NT2/D1 (cell line): ENCODE measurements at regions not wholly inside any gene's neighbourhood (a gene's known extent, or its start where the extent isn't known, plus 50 kb on each side); places are given as distances from the start of the nearest gene placed in this dataset.
"Not testable (repeated sequence)": the region's sequence is repeated elsewhere in the genome, so short reads cannot be mapped to it uniquely, and the experiment has no call there.

Experiments used
- DNase-seq: peaks from one replicate; pipeline ENCODE4 v3.0.0-alpha.2; 2011; ENCODE audit warnings: low read depth, low spot score
- H3K27me3 ChIP-seq: 2 replicates; pipeline ENCODE4 v1.6.0; 2011; ENCODE audit warnings: mild to moderate bottlenecking; ENCODE audit not compliant: insufficient read length, insufficient read depth
- H3K36me3 ChIP-seq: 2 replicates; pipeline ENCODE4 v1.6.1; 2011; ENCODE audit warnings: mild to moderate bottlenecking, low read length, mixed read lengths; ENCODE audit not compliant: insufficient read depth, insufficient read length
- H3K4me1 ChIP-seq: 2 replicates; pipeline ENCODE4 v1.5.1; 2011; ENCODE audit not compliant: insufficient read depth, insufficient read length
- H3K4me3 ChIP-seq: 2 replicates; pipeline ENCODE4 v1.5.1; 2011; ENCODE audit warnings: low read depth; ENCODE audit not compliant: insufficient read length
- H3K9ac ChIP-seq: 2 replicates; pipeline ENCODE4 v1.6.0; 2011; ENCODE audit warnings: low read depth; ENCODE audit not compliant: insufficient read length
- H3K9me3 ChIP-seq: 2 replicates; pipeline ENCODE4 v1.5.1; 2011; ENCODE audit warnings: mild to moderate bottlenecking, low read length; ENCODE audit not compliant: insufficient read depth
- SUZ12 ChIP-seq: IDR thresholded peaks from 2 replicates; pipeline ENCODE4 v1.6.1; 2011; ENCODE audit not compliant: insufficient read length, insufficient read depth; ENCODE audit errors: extremely low read depth
- YY1 ChIP-seq: IDR thresholded peaks from 2 replicates; pipeline ENCODE4 v1.6.1; 2011; ENCODE audit not compliant: insufficient read length, insufficient read depth
- ZNF274 ChIP-seq: IDR thresholded peaks from 2 replicates; pipeline ENCODE4 v1.6.1; 2011; ENCODE audit warnings: mild to moderate bottlenecking, low read depth, low read length

DNA sequence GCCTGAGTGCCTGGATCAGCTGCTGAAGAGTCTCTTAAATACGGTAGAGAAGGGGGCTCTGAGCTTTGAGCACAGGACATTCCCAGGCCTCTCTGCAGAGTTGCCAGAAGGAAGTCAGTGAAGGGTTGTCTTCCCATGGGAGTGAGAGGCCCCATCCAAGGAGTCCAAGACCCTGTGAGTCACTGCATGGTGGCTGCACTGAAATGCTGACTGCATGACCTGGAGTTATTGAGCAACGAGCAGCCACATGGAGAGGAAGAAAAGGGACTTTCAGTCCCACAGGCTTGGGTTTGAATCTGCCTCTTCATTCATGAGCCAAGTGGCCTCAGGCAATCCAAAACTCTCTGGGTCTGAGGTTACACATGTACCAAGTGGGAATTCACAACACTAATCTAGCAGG is 69.6 kb upstream of the RASGRF1 start:
- Histone ChIP-seq H3K9me3 (no peaks in the 10 kb centered on the region), H3K36me3 (no peaks in the 10 kb centered on the region), H3K9ac (no peak overlapping the region), H3K4me3 (no peak overlapping the region), H3K27me3 (no peaks in the 10 kb centered on the region), H3K4me1 (no peaks in the 10 kb centered on the region)
- TF ChIP-seq ZNF274: no peak
- no peak for TF ChIP-seq YY1
- no peak for TF ChIP-seq SUZ12
- DNase-seq: no peak

DNA sequence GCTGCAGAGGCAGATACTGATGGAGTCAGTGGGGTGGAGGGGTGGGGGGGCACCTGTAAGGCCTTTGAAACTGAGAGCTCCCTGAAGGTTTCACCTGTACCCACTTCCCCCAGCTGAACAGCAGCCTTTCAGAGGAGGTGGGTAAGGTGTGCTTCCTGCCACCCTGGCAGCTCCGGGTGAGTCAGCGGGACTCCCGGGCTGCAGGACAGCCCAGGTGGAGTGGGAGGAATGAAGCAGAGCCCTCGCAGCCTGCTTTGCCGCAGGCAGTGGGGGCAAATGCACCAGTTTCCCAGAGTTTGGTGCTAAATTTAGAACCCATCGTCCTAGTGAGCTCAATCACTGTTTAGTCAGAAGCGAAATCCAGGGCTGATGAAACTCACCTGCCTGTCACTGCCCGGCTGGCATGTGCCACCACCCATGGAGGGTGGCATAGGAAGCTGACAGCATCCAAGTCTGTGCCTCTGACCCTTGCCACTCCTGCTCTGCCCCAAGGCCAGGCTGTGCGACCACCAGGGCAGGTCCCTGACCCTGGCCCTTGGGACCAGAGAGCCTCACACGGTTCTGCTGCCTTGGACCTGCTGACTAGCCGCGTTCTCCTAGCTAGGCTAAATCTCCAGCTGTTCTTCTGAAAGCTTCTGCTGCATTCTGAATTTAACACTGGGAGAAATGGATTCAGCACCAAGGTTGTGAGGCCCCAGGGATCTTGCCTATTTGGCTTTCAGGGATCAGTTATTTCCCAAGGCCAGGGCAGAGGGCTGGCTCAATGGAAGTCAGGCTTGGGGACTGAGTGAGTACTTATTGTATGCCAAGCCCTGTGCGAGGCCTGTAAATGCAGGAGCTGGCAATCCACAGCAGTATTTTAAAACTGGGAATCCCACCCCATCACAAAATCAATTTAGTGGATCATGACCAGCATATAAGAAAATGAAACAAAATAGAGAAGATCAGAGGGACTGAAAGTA is 67.3 kb upstream of the RASGRF1 start:
- Histone ChIP-seq H3K27me3 (no peaks in the 10 kb centered on the region), H3K9ac (no peak overlapping the region), H3K9me3 (no peaks in the 10 kb centered on the region), H3K4me1 (peaks cover 3% of the 10 kb centered on the region), H3K36me3 (no peaks in the 10 kb centered on the region), H3K4me3 (no peak overlapping the region)
- DNase-seq: no peak
- TF ChIP-seq SUZ12 (no peak), YY1 (no peak), ZNF274 (no peak)

DNA sequence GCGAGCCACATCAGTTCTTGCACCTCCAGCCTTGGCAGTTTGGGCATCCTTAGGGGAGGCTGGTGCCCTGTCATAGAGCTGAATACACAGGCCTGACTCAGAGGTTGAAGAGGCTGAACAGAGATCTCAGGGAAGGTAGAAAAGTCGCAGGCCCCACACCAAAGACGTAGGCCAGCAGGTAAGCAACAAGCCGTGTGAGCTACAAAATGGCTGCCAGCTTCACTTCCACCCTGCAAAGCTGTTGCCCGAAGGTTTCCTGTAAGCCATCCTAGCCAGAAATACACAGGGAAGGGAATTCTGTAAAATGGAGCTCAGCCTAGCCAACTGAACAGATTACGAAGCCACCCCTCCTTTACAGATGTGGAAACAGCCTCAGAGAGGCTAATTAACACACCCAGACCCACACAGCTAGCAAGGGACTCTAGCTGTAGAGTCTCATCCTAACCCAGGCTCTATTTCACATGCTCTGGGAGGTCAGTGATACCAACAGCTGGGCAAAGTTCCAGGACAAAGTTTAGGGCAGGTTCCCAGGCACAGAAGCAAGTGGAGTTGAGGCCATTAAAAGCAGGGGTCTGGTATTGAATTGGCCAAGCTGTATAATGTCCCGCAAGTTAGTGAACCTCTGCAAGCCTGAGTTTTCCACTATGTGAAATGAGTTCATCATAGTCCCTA is 66.3 kb upstream of the RASGRF1 start:
- TF ChIP-seq ZNF274: no peak
- no peak for TF ChIP-seq SUZ12
- TF ChIP-seq YY1: no peak
- no peaks in the 10 kb centered on the region for H3K9me3 ChIP-seq
- H3K4me1 ChIP-seq: peaks cover 3% of the 10 kb centered on the region
- no peak for DNase-seq
- no peak overlapping the region for H3K4me3 ChIP-seq
- H3K9ac ChIP-seq: no peak overlapping the region
- no peaks in the 10 kb centered on the region for H3K27me3 ChIP-seq
- no peaks in the 10 kb centered on the region for H3K36me3 ChIP-seq

GRCh38 chr15:79154483-79155135 is 64.0 kb upstream of the RASGRF1 start:
- Histone ChIP-seq H3K4me3 (no peak overlapping the region), H3K36me3 (no peaks in the 10 kb centered on the region), H3K4me1 (peaks cover 3% of the 10 kb centered on the region), H3K9ac (no peak overlapping the region), H3K27me3 (no peaks in the 10 kb centered on the region), H3K9me3 (peaks cover 18% of the 10 kb centered on the region)
- no peak for DNase-seq
- TF ChIP-seq YY1 (no peak), SUZ12 (no peak), ZNF274 (no peak)

GRCh38 chr15:79144290-79144689 is 53.7 kb upstream of the RASGRF1 start:
- not testable (repeated sequence) for H3K4me3 ChIP-seq, DNase-seq, H3K36me3 ChIP-seq, H3K9ac ChIP-seq, H3K4me1 ChIP-seq, H3K27me3 ChIP-seq
- H3K9me3 ChIP-seq: peaks cover 51% of the 10 kb centered on the region

GRCh38 chr15:79140846-79141570 is 50.4 kb upstream of the RASGRF1 start:
- H3K9ac ChIP-seq: no peak overlapping the region
- no peak for TF ChIP-seq YY1
- TF ChIP-seq ZNF274: no peak
- no peaks in the 10 kb centered on the region for H3K27me3 ChIP-seq
- DNase-seq: no peak
- H3K9me3 ChIP-seq: peaks cover 31% of the 10 kb centered on the region
- no peaks in the 10 kb centered on the region for H3K36me3 ChIP-seq
- no peak overlapping the region for H3K4me3 ChIP-seq
- H3K4me1 ChIP-seq: peaks cover 2% of the 10 kb centered on the region
